SKM-1 (cell line): ENCODE measurements at regions not wholly inside any gene's neighbourhood (a gene's known extent, or its start where the extent isn't known, plus 50 kb on each side); places are given as distances from the start of the nearest gene placed in this dataset.
"Not testable (repeated sequence)": the region's sequence is repeated elsewhere in the genome, so short reads cannot be mapped to it uniquely, and the experiment has no call there.

Experiments used
- DNase-seq: peaks from one replicate; lab custom pipeline; 2025; ENCODE audit not compliant: unreplicated experiment; lab: John Stamatoyannopoulos, UW

GRCh38 chr4:133596459-133596858 is 447.4 kb downstream of the PCDH10 start:
- DNase-seq = no peak

GRCh38 chr4:133594390-133595207 is 445.5 kb downstream of the PCDH10 start:
- no peak for DNase-seq

- no peak for DNase-seq
Measured at GRCh38 chr4:133593764-133594163, 444.7 kb downstream of the PCDH10 start.

- DNase-seq = no peak
Measured at GRCh38 chr4:133592591-133592990, 443.5 kb downstream of the PCDH10 start.

- no peak for DNase-seq
Measured at GRCh38 chr4:133592106-133592505, 443.0 kb downstream of the PCDH10 start.

GRCh38 chr4:133588306-133588705 is 439.2 kb downstream of the PCDH10 start:
- DNase-seq = no peak

GRCh38 chr4:133585323-133585722 is 436.2 kb downstream of the PCDH10 start:
- DNase-seq = no peak

GRCh38 chr4:133584714-133585113 is 435.6 kb downstream of the PCDH10 start:
- no peak for DNase-seq

GRCh38 chr4:133581996-133582619 is 433.0 kb downstream of the PCDH10 start:
- DNase-seq = no peak

GRCh38 chr4:133574248-133574647 is 425.2 kb downstream of the PCDH10 start:
- no peak for DNase-seq

GRCh38 chr4:133565379-133565778 is 416.3 kb downstream of the PCDH10 start:
- no peak for DNase-seq

GRCh38 chr4:133559987-133560386 is 410.9 kb downstream of the PCDH10 start:
- no peak for DNase-seq

GRCh38 chr4:133555671-133556070 is 406.6 kb downstream of the PCDH10 start:
- no peak for DNase-seq

- DNase-seq = no peak
Measured at GRCh38 chr4:133550436-133550835, 401.3 kb downstream of the PCDH10 start.

GRCh38 chr4:133544097-133544496 is 395.0 kb downstream of the PCDH10 start:
- DNase-seq = no peak

- no peak for DNase-seq
Measured at GRCh38 chr4:133537780-133538281, 388.7 kb downstream of the PCDH10 start.

GRCh38 chr4:133534224-133534623 is 385.1 kb downstream of the PCDH10 start:
- DNase-seq = not testable (repeated sequence)

GRCh38 chr4:133524369-133524768 is 375.3 kb downstream of the PCDH10 start:
- DNase-seq = no peak

GRCh38 chr4:133513901-133514300 is 364.8 kb downstream of the PCDH10 start:
- DNase-seq = no peak

- DNase-seq = no peak
Measured at GRCh38 chr4:133498149-133498548, 349.1 kb downstream of the PCDH10 start.

- DNase-seq = no peak
Measured at GRCh38 chr4:133493776-133494175, 344.7 kb downstream of the PCDH10 start.

GRCh38 chr4:133493241-133493640 is 344.1 kb downstream of the PCDH10 start:
- no peak for DNase-seq
